H1 (cell line): ENCODE measurements at regions not wholly inside any gene's neighbourhood (a gene's known extent, or its start where the extent isn't known, plus 50 kb on each side); places are given as distances from the start of the nearest gene placed in this dataset.
A peak's percentile ranks its signal among the peaks of the same experiment; 100 is the strongest.

Experiments used
- CTCF ChIP-seq, 3 experiments: IDR thresholded peaks; 1 replicate in 2 of 3; 2 replicates in 1 of 3; pipeline versions ENCODE4 v1.5.1 to v1.6.1; 2011; ENCODE audit warnings: low read length in 3 of 3, mild to moderate bottlenecking in 3 of 3, inconsistent platforms in 2 of 3, low read depth in 1 of 3, moderate library complexity in 1 of 3; ENCODE audit not compliant: insufficient read depth in 1 of 3; ENCODE audit errors: control extremely low read depth in 1 of 3
- EGR1 ChIP-seq: IDR thresholded peaks from 2 replicates; pipeline ENCODE4 v1.6.1; 2011; ENCODE audit warnings: low read depth, low read length, borderline replicate concordance
- NRF1 ChIP-seq: IDR thresholded peaks from 2 replicates; pipeline ENCODE4 v1.6.1; 2011; ENCODE audit warnings: mild to moderate bottlenecking, low read depth, low read length, improper control_type of control experiment
- RAD21 ChIP-seq, 2 experiments: IDR thresholded peaks in 1 of 2; conservative IDR thresholded peaks in 1 of 2; 2 replicates each; pipeline ENCODE4 v1.6.1; 2011; ENCODE audit warnings: low read depth in 2 of 2, low read length in 2 of 2, improper control_type of control experiment in 1 of 2, inconsistent platforms in 1 of 2, mild to moderate bottlenecking in 1 of 2, moderate library complexity in 1 of 2

GRCh38 chr18:43563780-43564179, 286.5 kb upstream of the SYT4 start (continued):
- TF ChIP-seq CTCF (IDR thresholded peaks at IDR 0.05; ENCODE audit: control extremely low read depth in 1 of 3, insufficient read depth in 1 of 3, low read depth in 1 of 3, low read length in 3 of 3) (peak in 2 of 3 experiments; percentile 70; a peak in 3 of 4 replicates), EGR1 (no peak), RAD21 (IDR thresholded peaks at IDR 0.05 in 1 of 2, conservative IDR thresholded peaks at IDR 0.05 in 1 of 2; ENCODE audit: low read depth in 2 of 2, low read length in 2 of 2) (peak; percentile 90 to 96), NRF1 (no peak)
